Mucosa of gallbladder (tissue), 1 donor: ENCODE measurements at regions not wholly inside any gene's neighbourhood (a gene's known extent, or its start where the extent isn't known, plus 50 kb on each side); places are given as distances from the start of the nearest gene placed in this dataset.
"Not testable (repeated sequence)": the region's sequence is repeated elsewhere in the genome, so short reads cannot be mapped to it uniquely, and the experiment has no call there.

Experiments used
- DNase-seq: peaks from one replicate; pipeline ENCODE4 v3.0.0-alpha.2; 2020; ENCODE audit warnings: low spot score
- donor health status: DM: no; HTN: no; CAD: no.

GRCh38 chr3:72628065-72628464 is 220.2 kb downstream of the SHQ1 start:
- peak; percentile 38 for DNase-seq

GRCh38 chr3:72627271-72627670 is 221.0 kb downstream of the SHQ1 start:
- DNase-seq, result no peak

- no peak for DNase-seq
These were observed 222.5 kb downstream of the SHQ1 start for GRCh38 chr3:72625602-72626337.

- no peak for DNase-seq
These were observed 223.6 kb downstream of the SHQ1 start for GRCh38 chr3:72624656-72625055.

- DNase-seq, result no peak
These were observed 229.5 kb downstream of the SHQ1 start for GRCh38 chr3:72618739-72619138.

- DNase-seq, result no peak
These were observed 230.7 kb downstream of the SHQ1 start for GRCh38 chr3:72617424-72618024.

GRCh38 chr3:72615776-72616175 is 232.5 kb downstream of the SHQ1 start:
- DNase-seq, result no peak

- DNase-seq, result no peak
These were observed 233.1 kb downstream of the SHQ1 start for GRCh38 chr3:72615182-72615581.

GRCh38 chr3:72614394-72615074 is 233.7 kb downstream of the SHQ1 start:
- no peak for DNase-seq

- no peak for DNase-seq
These were observed 234.4 kb downstream of the SHQ1 start for GRCh38 chr3:72613871-72614270.

- DNase-seq, result not testable (repeated sequence)
These were observed 239.1 kb downstream of the SHQ1 start for GRCh38 chr3:72609114-72609513.

- DNase-seq, result peak; percentile 27
These were observed 242.0 kb downstream of the SHQ1 start for GRCh38 chr3:72606005-72606800.

GRCh38 chr3:72604328-72604727 is 243.9 kb downstream of the SHQ1 start:
- no peak for DNase-seq

- DNase-seq, result no peak
These were observed 246.1 kb downstream of the SHQ1 start for GRCh38 chr3:72601983-72602750.

GRCh38 chr3:72601060-72601459 is 247.2 kb downstream of the SHQ1 start:
- DNase-seq, result no peak

GRCh38 chr3:72597756-72598195 is 250.5 kb downstream of the SHQ1 start:
- DNase-seq, result no peak

- no peak for DNase-seq
These were observed 251.2 kb downstream of the SHQ1 start for GRCh38 chr3:72597043-72597442.

GRCh38 chr3:72595927-72596610 is 252.2 kb downstream of the SHQ1 start:
- DNase-seq, result no peak

- DNase-seq, result no peak
These were observed 252.9 kb downstream of the SHQ1 start for GRCh38 chr3:72595376-72595775.

- no peak for DNase-seq
These were observed 253.5 kb downstream of the SHQ1 start for GRCh38 chr3:72594615-72595215.
